ENCODE measurements at regions not wholly inside any gene's neighbourhood (a gene's known extent, or its start where the extent isn't known, plus 50 kb on each side); places are given as distances from the start of the nearest gene placed in this dataset.
"Not testable (repeated sequence)": the region's sequence is repeated elsewhere in the genome, so short reads cannot be mapped to it uniquely, and the experiment has no call there.

DNA sequence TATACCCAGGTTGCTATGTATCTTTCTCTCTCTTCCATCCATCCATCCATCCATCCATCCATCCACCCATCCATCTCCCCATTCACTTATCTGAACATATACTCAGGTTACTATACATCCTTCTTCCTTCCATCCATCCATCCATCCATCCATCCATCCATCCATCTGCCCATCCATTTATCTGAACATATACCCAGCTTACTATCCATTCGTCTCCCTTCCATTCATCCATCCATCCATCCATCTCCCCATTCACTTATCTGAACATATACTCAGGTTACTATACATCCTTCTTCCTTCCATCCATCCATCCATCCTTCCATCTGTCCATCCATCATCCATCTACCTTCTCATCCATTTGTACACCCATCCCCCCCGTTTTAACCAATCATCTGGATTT, 75.9 kb upstream of the SFSWAP start:
- DNase-seq = not testable (repeated sequence)

DNA sequence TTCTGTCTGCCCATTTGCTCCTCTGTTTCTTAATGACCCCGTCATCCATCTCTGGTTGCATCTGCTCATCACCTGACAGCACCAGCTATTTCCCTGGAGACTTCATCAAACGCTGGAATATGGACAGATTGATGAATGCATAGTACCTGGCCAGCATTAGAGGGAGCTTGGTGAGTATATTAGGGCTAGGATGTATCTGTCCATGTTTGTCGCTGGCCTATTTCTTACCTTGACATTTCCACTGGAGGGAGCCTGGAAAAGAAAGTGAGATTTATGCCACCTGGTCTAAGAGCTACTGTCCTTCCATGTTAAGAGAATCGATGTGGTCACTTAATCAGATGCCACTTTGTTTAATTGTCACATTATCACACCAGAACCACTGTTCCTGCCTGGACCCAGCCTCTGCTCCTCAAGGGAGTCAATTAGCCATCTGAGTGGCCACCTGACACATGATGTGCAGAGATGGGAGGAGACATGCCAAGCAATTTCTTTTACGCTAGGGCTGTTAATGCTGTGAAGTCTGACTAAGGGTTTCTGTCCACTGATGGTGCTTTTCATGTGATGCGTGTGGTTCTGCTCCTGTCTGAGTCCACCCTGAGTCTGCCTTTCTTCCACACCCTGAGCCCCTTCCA, 75.3 kb upstream of the SFSWAP start:
- DNase-seq = no peak

DNA sequence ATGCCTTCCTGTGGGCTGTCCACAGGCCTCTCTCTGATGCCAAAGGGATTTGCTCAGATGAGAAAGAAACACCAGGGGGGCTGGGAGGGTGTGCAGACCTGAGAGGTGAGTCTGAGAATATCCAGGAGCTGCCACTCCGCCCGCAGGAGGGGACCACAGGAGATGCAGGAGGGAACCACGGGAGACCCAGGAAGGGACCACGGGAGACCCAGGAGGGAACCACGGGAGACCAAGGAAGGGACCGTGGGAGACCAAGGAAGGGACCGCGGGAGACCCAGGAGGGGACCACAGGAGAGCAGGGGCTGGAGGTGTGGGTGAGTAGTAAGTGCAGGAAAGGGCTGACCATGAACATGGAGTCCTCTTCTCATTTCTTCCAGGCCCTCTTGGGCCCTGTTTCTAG, 74.6 kb upstream of the SFSWAP start:
- DNase-seq = no peak

DNA sequence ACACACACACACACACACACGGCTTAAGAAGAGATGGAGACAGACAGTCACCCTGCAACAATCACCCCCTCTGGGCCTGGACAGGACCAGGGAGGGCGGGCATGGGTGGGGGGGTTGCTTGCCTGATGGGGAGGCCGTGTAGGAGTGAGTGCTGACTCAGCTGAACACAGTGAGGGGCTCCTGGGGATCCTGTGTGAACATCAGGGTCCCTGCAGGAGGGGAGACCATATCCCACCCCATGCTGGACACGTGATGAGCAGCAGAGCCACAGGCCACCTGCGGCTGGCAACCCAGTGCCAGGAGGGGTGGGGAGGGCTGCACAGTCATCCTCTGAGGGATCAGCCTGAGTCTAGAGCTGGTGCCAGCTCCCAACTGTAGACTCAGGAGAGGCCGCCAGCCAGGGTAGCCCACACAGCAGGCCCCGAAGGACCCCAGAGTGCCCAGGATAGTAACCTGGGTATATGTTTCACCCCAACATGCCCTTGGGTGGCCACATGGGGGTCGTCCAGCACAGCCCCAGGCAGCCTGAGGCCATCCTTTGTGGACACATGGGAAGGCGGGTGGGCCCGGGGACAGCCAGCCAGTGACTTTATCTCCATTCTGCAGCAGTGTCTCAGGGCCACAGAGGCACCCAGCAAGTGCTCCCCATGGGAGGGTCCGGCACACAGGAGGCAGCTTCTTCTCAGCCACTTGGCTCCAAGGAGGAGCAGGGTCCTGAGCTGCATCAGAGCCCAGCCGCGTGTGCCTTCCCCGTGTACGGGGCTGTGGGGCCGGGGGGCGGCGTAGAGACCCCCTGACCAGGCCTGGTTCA, 73.7 kb upstream of the SFSWAP start:
- no peak for DNase-seq

DNA sequence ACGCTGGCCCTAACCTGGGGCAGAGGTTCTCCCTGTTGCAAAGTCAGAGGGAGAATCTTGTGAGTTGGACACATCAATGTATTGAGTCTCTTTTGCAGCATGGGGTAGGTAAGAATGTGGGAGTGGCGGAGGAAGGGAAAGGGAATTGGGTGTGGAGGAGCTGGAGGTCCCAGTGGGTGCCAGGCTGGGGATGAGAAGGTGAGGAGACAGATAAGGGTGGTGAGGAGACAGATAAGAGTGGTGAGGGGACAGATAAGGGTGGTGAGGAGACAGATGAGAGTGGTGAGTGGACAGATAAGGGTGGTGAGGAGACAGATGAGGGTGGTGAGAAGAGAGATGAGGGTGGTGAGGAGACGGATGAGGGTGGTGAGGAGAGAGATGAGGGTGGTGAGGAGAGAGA, 72.9 kb upstream of the SFSWAP start:
- no peak for DNase-seq

DNA sequence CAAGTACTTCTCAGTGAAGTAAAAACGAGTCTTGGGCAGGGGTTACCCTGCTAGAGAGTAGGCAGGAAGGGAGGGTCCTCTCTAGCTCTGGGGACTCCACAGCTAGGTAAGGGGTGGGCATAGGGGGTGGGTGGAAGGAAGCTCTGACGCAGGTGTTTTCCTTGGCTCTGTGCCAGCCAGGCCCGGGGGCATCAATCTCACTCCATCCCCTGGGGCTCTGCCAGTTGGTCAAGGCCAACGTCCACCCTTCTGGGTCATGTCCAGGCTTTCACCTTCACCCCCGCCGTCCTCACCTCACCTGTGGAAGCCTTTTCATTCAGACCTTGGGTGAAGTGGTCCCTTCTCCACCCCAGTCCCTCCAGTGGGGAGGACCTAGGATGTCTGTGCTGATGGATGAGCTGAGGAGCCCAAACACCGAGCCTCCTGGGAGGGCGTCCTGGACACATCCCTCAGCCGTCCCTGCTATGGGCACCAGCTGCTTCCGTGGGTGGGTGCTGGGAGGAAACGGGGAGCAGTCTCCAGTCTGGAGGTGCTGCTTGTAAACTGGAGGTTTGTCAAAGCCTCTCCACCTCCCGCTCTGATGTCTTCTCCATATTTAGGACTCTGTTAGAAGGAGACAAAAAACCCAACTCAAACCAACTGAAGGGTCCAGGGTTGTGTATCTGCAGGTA, 71.5 kb upstream of the SFSWAP start:
- DNase-seq = no peak

DNA sequence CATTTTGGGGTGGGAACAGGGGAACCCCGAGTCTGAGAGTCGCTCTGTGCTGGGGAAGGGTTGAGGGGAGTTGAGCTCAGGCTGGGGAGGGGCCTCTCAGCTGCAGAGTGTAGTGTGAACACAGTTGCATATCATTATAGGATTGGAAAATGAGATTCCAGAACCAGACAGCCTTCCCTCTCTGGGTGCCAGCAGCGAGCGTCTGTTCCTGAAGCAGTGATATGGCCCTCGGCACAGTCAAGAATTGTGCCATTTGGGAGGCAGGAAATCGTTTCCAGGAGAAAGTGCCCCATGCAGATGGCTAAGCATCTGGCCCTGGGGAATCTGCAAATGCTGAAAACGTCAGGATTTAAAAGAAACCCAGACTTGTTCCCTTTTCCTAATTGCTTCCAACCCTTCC, 70.4 kb upstream of the SFSWAP start:
- no peak for DNase-seq

DNA sequence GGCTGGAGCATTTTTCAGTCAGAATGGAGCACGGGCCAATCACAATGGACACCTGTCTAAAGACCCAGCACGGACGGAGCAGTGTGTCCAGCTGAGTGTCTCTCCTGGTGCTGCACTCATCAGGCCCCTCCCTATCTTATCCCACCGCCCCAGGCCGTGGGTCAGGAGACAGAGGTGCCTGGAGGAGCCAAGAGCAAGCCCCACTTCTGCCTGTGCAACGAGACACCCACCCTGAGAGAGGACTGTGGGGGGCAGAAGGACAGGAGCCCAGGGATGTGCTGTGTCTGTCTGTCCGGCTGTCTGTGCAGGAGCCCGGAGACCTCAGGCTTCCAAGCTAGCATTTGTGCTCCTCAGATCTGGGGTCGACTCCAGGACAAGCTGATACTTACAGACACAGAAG, 69.6 kb upstream of the SFSWAP start:
- DNase-seq = no peak

DNA sequence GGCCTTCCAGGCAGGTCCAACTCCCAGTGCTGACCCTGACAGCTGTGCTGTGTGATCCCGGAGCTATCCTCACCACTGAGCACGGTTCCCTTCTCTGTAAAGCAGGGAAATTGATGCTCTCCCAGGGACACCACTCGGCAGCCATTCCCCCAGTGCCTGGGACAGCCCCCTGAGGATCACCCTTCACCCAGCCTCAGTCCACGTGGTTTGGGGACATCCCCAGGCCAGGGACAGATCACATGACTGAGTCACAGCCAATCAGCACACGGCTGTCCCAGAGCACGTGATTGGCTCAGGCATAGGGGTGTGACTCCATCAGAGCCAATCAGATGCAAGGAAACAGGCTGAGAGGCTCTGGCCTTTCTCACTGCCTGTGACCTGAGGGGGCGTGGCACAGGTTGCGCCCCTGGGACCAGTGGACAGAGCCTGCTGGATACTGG, 68.8 kb upstream of the SFSWAP start:
- DNase-seq = no peak

DNA sequence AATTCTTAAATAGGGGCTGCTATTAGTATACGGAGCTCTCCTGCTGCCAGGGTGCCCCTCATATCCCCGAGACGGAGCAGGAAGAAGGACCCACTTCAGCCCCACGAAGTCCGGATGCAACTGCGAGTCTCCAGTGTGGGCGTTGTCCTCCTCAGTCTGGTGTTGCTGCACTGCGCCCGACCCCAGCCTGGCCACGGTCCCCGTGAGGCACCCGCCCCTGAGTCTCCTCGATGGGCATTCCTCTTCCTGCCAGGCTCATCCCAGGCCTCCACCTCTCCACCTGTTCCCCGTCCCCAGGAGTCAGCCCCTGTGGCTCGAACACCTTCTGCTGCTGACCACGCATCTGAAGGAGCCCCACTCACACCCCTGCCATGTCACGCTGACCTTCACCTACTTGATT, 68.1 kb upstream of the SFSWAP start:
- DNase-seq = no peak

DNA sequence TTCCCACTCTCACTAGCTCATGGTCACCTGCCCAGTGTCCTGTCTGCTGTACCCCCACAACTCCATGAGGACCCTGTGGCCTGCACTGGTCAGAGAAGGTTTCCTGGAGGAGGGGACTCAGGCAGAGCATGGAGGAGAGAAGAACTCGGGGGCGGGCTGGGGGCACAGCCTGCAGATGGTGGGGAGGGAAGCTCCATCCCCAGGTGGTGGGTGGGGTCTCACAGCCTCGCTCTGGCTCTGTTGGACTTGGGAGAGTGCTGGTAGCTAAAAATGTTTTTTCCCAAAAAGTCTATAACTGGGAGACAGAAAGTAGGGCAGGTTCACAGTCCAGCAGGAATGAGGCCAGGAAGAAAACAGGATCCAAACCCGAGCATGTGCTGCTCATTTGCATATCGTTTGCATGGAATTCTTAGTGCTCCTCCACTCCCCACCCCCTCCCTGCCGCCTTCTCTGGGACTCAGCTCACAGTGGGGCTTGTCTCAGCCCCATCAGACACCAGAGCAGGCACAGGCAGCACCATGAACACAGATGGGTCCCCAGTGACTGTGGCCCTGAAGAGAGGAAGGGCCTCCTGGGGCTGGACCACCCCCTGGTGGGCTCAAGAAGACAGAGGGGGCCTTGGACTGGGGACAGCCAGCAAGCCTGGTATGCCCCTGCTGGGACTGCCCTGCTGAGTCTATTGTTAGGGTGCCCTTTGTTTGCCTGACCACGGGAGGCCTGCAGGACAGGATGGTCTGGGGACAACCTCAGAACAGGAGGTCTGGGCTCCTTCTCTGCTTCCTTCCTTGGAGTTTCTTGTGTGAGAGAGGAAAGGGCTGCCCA, 67.0 kb upstream of the SFSWAP start:
- no peak for DNase-seq

DNA sequence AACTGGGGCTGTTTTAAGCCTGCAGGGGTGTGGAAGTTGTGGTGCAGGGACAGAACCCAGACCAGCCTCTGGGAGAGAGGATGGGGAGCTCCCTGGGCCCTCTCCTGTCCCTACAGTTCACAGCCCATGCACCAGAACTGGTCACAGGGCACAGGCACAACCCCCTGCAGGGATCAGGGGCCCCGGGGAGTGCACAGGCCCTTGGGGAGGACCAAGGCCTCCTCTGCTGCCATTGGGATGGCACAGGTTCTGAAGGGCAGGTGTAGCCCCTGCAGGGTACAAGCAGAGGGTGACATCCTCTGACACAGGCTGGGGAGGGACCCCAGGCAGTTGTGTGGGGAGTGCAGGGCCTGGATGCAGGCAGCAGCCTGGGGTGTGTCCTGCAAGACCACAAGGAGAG, 66.4 kb upstream of the SFSWAP start:
- no peak for DNase-seq

DNA sequence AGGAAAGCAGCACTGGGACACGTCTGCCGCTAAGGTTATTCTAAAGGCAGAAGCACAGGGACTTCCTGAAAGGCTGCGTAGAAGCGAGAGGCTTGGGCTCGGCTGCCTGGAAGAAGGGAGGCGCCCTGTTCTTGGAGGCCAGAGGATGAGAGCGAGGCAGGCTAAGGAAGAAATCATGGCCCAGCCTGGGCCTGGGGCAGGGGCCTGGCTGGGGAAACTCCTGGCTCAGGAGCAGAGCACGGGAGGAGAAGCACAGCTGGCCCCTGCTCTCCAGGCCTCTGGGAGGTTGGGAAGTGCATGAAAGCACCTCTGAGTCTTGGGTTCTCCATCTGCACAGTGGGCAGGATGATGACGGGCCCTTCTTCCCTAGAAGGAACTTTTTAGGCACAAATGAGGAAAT, 66.0 kb upstream of the SFSWAP start:
- DNase-seq = not testable (repeated sequence)

DNA sequence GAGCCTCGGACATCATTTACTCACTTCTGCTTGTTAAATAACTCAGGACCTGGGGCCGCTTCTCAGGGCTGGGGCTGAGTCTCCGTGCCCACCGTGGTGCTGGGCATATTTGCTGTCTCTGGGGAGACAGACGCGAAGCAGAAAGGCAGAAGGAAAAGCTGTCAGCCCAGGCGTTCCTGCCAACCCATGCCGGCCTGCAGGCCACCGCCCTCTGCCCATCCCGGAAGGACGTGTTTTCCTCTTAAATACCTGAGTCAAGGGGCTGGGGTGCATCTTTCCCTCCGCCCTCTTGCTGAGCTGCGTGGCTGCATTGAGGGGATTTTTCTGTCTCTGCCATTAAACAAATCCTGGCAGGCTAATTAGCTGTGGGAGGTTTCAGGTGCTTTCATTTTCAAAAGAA, 65.3 kb upstream of the SFSWAP start:
- DNase-seq = not testable (repeated sequence)

DNA sequence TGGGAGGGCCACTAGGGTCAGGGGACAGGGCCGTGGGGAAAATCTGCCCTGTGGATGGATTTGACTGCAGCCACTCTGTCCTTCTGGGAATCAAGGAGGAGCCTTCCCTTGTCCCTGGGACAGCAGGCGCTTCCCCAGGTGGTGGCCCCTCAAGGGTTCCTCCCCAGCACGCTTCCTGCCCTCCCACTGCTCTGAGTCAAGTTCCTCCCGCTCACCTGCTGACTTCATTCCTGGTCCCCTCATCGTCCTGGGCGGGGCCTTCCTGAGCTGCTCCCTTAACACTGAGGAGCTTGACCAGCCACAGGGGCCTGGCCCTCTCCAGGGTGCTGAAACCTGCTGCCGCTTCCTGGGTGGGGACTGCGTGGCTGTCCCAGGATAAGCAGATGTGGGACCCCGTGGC, 64.4 kb upstream of the SFSWAP start:
- not testable (repeated sequence) for DNase-seq

DNA sequence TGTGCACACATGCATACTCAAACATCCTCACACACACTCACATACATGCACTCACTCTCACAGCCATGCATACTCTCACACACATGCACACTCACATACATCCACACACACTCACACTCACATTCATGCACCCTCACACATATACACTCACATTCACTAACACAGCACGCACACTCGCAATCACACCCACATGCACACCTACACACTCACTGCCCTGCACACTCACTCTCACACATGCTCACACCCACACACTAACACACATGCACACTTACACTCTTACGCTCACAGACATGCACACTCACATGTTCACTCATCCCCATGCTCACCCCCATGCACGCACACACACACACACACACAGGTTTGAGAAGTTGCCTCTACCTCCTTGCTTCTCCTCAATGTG, 63.2 kb upstream of the SFSWAP start:
- DNase-seq = no peak

DNA sequence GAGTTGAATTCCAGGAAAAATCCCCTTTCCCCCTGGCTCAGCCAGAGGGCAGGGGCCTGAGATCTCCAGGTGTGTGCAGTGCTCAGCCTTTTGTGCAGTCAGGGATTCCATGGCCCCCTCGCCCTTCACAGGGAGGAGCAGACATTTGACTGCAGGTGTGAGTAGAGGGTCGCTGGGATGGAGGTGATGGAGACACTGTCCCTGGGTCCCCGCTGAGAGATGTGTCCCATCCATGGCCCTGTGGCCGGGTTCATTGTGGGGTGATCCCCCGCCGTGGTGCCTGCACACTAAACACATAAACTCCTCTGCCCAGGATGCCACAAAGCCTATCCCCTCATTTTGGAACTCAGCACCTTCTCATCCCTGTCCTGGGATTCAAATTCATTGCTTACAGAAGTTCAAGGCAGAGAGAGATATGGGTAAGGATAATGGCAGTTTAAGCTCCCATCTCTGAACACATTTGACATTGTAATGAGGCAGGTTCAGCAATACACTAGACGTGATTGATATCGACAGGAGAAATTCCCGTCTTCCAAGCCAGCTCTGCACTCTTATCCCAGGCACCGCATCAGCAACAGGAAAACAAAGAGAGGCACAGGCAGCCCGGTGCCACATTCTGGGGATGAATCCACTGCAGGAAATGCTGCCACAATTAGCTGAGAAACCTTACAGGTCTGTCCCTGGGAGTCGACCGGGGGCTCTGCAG, 55.3 kb upstream of the SFSWAP start:
- not testable (repeated sequence) for DNase-seq

DNA sequence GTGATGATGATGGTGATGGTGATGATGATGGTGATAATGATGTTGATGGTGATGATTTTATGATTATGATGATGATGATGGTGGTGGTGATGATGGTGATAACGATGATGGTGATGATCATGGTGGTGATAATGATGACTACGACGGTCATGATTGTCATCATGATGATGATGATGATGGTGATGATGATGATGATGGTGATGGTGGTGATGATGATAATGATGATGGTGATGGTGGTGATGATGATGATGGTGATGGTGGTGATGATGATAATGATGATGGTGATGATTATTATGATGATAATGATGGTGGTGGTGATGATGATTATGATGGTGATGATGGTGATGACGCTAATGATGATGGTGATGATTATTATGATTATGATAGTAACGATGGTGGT, 54.1 kb upstream of the SFSWAP start:
- DNase-seq = not testable (repeated sequence)

DNA sequence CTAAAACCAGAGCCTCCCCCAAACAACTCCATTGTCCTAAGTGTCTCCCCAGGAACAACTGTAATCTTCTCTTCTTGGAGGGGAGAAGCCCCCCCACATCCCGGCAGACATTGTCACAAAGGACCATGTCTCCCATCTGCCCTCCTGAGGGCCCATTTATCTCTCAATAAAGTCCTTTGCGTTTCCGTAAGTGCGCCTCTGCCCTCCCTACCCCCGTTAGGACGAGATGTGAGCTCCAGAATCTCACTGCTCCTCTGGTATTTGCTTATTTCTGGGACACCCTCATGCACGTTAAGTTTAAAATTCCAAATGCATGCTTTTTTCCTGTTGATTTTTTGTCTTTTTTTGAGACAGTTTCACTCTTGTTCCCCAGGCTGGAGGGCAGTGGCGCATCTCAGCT, 52.3 kb upstream of the SFSWAP start:
- not testable (repeated sequence) for DNase-seq

DNA sequence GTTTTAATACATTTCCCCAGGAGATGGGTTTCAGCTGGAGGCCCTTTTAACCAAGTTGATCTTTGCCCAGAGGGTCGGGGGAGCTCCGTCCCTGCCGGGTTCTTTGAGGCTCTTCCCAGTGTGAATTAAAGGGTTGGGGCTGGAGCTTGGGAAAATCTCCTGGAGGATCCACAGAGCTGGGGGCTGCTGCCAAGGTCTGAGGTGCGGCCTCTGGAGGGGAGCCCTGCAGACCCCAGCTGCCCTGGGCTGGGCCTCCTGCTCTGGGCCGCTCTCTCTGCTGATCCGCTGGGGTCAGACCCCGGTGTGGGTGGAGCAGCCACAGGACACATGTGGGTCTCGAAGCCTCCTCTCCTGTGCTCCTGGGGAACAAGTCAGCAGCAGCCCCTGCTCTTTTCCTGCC, 51.4 kb upstream of the SFSWAP start:
- DNase-seq = not testable (repeated sequence)

DNA sequence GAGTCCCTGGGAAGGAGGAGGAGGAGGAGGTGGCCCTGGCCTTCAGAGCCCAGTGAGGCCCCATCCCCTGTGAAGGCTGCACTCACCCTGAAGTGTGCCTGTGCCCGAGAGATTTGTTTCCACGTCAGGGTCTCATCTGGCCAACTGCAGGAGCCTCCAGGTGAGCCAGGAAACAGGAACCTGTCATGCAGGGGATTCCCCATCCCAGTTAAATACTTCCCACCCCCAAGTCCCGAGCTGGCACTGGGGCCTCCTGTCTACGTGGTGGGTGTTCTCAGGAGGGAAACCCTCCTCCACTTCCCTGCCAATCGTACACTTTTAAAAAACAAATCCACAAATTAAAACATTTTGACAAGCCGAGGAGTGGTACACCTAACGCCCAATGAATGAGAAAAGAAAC, 50.9 kb upstream of the SFSWAP start:
- DNase-seq = not testable (repeated sequence)

DNA sequence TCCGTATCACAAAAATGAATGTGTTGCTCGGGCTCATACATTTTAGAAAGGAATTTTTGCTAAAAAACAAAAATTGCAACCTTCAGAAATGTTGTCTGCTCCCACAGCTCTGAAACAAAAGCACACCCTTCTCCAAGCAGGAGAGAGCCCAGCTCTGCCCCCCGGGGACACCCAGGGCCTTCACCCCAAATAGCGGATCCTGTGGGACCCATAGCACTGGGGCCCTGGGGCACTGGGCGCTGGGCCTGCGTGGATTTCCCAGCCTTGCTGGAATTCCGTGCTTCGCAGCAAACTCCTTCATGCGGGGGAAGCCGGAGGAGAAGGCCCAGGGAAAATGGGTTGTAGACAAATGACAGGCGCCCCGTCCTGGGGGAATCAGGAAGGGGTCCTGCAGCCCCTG, 50.5 kb upstream of the SFSWAP start:
- DNase-seq = not testable (repeated sequence)

Data from right kidney (tissue), 1 donor.